Loucy (cell line): ENCODE measurements at regions not wholly inside any gene's neighbourhood (a gene's known extent, or its start where the extent isn't known, plus 50 kb on each side); places are given as distances from the start of the nearest gene placed in this dataset.

ENCODE experiments used
- CTCF ChIP-seq: fragments of 200-600 bp; sonication (generic); conservative IDR thresholded peaks from 2 replicates; pipeline ENCODE4 v1.5.1; 2014; ENCODE audit warnings: mild to moderate bottlenecking, antibody characterized with exemption, low read length
- EZH2phosphoT487 ChIP-seq: fragments of 200-600 bp; IDR thresholded peaks from 2 replicates; pipeline ENCODE4 v1.6.1; 2018; ENCODE audit warnings: antibody characterized with exemption, mild to moderate bottlenecking, moderate library complexity, borderline replicate concordance

- no peak for TF ChIP-seq CTCF
- no peak for TF ChIP-seq EZH2phosphoT487
These were observed 243.3 kb upstream of the RARB start for GRCh38 chr3:25184641-25185250.
